SHP77 treated with DMSO at 0.1 percent for 48 hours (cell line): ENCODE measurements at regions not wholly inside any gene's neighbourhood (a gene's known extent, or its start where the extent isn't known, plus 50 kb on each side); places are given as distances from the start of the nearest gene placed in this dataset.

Experiments
- DNase-seq: peaks from one replicate; lab custom pipeline; 2025; lab: John Stamatoyannopoulos, UW

GRCh38 chr2:15841776-15842560, 98.4 kb upstream of the MYCN start:
- no peak for DNase-seq

GRCh38 chr2:15842758-15843666, 97.3 kb upstream of the MYCN start:
- no peak for DNase-seq

- DNase-seq: no peak
These were observed 96.0 kb upstream of the MYCN start for GRCh38 chr2:15844211-15844801.

- DNase-seq: no peak
These were observed 95.1 kb upstream of the MYCN start for GRCh38 chr2:15845294-15845693.

- no peak for DNase-seq
These were observed 94.5 kb upstream of the MYCN start for GRCh38 chr2:15845737-15846405.

- no peak for DNase-seq
These were observed 93.7 kb upstream of the MYCN start for GRCh38 chr2:15846626-15847025.

- no peak for DNase-seq
These were observed 89.8 kb upstream of the MYCN start for GRCh38 chr2:15850534-15850933.

- no peak for DNase-seq
These were observed 89.2 kb upstream of the MYCN start for GRCh38 chr2:15851076-15851693.

- no peak for DNase-seq
These were observed 87.5 kb upstream of the MYCN start for GRCh38 chr2:15852811-15853210.

GRCh38 chr2:15853903-15854302, 86.4 kb upstream of the MYCN start:
- no peak for DNase-seq

GRCh38 chr2:15855766-15856260, 84.5 kb upstream of the MYCN start:
- DNase-seq: no peak

- DNase-seq: no peak
These were observed 84.0 kb upstream of the MYCN start for GRCh38 chr2:15856318-15856717.

GRCh38 chr2:15858466-15858865, 81.9 kb upstream of the MYCN start:
- DNase-seq: no peak

- DNase-seq: no peak
These were observed 80.2 kb upstream of the MYCN start for GRCh38 chr2:15860051-15860663.

GRCh38 chr2:15860760-15861159, 79.6 kb upstream of the MYCN start:
- no peak for DNase-seq

- no peak for DNase-seq
These were observed 79.1 kb upstream of the MYCN start for GRCh38 chr2:15861172-15861822.

GRCh38 chr2:15861898-15862297, 78.5 kb upstream of the MYCN start:
- DNase-seq: no peak

GRCh38 chr2:15863089-15863488, 77.3 kb upstream of the MYCN start:
- no peak for DNase-seq

GRCh38 chr2:15863494-15864175, 76.7 kb upstream of the MYCN start:
- DNase-seq: no peak

- no peak for DNase-seq
These were observed 76.1 kb upstream of the MYCN start for GRCh38 chr2:15864176-15864769.
